Skeletal muscle cell (primary cell): ENCODE measurements at regions not wholly inside any gene's neighbourhood (a gene's known extent, or its start where the extent isn't known, plus 50 kb on each side); places are given as distances from the start of the nearest gene placed in this dataset.
"Not testable (repeated sequence)": the region's sequence is repeated elsewhere in the genome, so short reads cannot be mapped to it uniquely, and the experiment has no call there.

ENCODE experiments used
- DNase-seq: peaks from one replicate; pipeline ENCODE4 v3.0.0-alpha.2; 2010; ENCODE audit warnings: low read depth
- H3K4me3 ChIP-seq: 2 replicates; pipeline ENCODE4 v1.5.1; 2011; ENCODE audit warnings: low read depth, mild to moderate bottlenecking, control low read depth, low read length, moderate library complexity

DNA sequence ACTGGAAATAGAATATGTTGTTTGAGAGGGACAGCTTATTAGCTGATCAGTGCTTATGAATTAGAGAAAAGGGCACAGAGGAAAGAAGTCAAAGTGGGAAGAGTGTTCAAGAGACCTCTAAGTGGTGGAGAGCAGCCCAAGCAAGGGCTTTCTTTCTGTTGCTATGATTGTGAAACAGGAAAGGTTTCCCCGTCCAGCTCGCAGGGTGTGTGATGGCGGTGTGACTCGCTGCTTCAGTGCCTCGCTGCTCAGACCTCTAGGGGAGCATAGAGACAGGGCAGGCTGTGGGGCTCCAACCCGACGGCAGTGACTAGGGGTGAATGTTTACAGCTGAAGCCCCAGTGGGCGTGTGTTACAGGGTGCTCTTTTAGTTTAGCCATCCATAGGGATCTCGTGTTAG lies 166.5 kb upstream of the COPS8 start:
- peak; percentile 10 for DNase-seq
- no peak overlapping the region for H3K4me3 ChIP-seq

DNA sequence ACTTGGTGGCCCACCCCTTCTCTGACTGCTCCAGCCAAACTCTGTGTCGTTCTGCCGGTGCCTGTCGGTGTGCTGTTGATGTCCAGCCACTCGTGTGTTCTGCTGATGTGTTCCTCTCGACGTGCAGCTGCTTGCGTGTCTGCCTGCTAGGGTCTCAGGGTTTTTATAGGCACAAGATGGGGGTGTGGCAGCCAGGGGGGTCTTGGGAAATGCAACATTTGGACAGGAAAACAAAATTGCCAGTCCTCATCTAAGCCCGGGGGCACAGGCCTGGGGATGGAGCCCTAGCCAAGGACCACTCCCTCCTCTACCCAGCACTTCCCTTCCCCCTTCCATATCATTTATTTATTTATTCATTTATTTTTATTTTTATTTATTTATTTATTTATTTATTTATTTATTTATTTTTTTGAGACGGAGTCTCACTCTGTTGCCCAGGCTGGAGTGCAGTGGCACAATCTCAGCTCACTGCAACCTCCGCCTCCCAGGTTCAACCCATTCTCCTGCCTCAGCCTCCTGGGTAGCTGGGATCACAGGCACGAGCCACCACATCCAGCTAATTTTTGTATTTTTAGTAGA lies 165.8 kb upstream of the COPS8 start:
- DNase-seq, H3K4me3 ChIP-seq: not testable (repeated sequence)

DNA sequence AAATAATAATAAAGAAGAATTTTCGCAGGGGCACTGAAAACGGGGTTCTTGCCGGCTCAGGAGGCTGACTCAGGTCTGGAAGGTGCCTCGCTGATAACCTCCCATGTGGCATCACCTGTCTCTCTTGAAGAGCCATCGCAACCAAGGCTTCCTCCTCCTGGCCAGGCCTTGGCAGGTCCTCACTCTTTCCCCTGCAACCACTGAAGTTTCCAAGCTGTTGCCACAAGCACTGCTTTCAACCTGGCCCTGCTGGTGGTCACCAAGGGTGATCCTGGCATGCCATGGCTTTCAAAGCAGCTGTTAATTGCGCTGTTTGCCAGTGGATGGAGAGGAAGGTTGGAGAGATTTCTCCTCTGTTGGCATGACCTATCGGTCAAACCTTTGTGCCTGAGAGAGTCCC lies 163.6 kb upstream of the COPS8 start:
- no peak overlapping the region for H3K4me3 ChIP-seq
- no peak for DNase-seq

DNA sequence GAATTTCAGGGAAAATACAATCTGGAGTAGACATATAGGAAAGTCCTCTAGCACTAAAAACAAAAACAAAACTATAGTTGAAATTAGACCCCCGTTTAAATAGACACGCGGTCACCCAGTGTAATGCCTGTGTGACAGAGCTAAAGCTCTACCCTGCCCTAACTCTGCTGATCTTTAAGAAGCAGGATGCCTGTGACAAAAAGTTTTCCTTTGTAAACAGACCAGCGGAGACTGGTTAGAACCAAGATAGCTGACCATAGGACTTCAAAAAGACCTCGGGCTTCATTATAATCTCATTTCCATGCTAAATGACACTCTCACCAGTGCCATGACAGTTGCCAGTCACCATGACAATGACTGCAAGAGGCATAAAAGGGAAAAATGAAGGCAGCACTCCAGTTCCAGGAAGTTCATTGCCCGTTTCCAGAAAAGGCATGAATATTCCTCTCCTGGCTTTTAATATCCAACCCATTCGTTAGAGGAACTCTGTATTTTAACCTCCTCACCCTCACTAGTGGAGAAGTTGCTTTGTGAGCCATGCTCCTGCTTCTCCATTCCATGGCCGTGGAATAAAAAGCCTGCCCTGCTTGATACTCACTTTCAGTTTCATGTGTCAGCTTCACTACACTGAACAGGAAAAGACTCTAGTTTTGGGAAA lies 157.2 kb upstream of the COPS8 start:
- peak overlapping the region; percentile 23 for H3K4me3 ChIP-seq

DNA sequence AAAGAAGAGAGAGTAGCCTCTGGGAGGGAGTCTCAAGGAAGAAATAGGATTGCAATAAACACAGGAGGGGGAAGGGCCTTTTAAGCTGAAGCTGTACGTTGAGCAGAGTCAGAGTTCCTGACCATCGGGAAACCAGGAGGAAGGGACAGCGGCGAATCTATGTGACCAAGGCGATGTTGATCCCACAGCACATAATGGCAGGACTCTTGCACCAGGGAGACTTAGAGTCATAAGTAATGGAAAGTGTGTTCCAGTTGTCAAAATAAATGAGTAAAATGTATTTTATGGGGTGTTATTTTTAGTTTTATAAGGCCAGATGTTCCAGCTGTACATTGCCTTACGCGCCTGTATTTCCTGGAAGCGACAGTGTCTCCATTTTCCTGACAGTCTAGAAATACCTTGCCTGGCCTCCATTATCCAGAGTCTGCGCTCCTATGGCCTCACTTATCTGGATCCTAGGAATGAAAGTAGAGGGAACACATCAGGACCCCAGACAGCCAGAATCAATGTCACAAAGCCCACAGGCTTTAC lies 152.8 kb upstream of the COPS8 start:
- no peak for DNase-seq
- no peak overlapping the region for H3K4me3 ChIP-seq

More for the DNA sequence above, 157.2 kb upstream of the COPS8 start:
- no peak for DNase-seq

DNA sequence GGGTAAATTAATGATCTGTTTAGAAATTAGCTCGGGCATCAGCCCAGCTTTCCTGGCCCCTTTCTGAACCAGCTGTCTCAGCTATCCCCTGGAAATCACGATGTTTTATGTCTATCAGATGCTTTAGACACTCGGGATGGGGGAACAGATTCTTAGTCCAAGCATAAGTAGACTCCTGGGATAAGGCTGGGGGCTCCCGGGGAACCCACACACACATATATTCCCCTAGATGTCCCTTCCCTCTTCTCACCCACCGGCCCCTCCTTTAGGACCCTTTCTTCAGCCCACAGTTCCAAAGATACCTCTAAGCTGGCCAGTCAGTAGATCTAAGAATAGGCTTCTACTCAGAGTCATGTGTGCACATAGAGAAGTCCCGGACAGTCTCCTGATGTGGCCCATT lies 151.5 kb upstream of the COPS8 start:
- no peak overlapping the region for H3K4me3 ChIP-seq
- DNase-seq, result no peak

DNA sequence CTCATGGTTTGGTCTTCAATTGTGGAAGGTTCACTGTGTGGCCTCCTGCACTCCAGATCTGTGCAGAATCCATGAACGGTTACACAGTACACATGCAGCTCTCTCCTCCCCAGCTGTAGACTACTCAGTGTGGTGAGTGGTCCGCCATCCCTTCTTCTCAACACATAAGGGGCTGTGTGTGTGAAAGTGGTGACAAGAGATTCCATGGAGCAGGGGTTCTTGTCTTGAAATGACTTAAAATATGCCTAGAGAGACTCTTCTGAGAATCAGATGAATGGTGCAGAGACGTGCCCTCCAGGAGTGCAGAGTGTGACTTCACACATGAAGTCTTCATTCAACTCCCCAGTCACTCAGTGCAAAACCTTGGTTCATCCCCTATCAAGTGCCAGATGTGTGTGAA lies 151.0 kb upstream of the COPS8 start:
- no peak for DNase-seq
- H3K4me3 ChIP-seq, result no peak overlapping the region

DNA sequence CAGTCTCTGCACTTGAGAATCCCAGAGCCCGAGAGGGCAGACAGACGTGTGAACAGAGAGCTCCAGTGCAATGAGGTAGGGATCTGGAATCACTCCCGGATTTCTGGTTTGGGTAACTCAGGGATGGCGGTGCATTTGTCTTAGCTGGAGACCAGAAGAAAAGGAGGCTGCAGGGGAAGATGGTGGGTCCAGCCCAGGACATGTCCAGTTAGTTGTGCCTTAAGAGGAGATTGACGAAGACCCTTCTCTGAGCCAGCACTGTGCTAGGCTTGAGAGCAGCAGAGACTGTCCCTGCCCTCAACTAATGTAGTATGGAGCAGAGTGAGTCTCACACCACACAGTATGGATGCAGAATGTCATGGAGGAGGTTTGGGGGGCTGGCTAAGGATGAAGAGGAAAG lies 150.6 kb upstream of the COPS8 start:
- no peak for DNase-seq
- no peak overlapping the region for H3K4me3 ChIP-seq

DNA sequence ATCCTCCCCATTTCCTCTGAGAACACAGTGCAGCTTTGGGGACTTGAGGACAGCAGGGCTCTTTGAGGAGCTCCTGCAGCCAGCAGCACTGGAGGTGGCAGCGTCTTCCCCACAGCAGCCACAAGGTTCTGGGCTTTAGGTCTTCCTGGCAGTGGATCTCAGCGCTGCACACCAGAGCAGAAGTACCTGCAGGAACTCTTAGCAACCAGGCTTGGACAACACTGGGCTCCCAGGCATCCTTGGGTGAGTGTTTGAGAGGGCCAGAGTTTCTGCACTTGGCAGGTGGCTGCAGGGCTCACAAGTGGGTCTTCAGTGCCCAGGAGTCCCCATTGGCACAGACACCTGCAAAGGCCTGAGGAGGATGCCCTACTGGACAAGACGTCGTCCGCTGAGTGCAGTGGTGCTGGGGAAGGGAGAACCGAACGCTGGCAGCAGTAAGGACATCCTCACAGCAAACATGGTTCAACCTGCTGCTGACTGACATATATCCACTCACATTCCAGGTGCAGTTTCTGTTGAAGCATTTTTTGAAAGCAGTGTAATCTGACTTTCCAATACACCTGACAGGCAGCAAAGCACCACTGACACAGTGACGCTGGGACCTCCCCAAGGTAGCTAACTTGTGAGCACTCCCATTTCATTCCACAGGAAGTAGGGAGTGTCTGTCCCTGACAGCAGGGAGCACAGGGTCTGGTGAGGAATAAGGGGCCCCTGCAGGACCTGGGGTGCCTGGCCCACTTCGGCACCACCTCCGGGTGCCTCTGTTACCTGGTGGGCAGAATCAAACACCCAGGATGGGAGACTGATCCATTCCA lies 149.9 kb upstream of the COPS8 start:
- no peak for DNase-seq
- no peak overlapping the region for H3K4me3 ChIP-seq

DNA sequence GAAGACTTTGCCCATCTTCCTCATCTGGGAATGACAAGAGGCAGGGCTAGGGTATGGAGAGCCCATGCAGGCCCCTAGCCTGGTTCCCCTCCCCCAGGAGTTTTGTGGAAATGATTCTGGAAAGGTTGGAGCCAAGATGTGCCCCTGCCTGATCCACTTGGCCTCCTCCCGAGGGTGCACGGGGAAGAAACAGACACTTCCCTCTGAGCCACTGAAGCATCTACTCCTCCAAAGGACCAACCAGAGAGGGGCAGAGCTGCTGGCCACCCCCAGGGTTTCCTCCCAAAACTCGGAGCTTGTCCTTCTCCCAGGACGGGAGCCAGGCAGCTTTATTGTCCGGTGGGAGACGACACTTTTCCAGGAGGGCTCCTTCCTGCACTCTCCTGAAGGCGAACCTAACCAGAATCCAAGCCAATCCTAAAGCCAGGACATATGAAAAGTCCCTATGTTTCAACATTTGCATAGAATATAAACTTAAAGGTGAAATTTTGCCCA lies 149.2 kb upstream of the COPS8 start:
- DNase-seq, result no peak

DNA sequence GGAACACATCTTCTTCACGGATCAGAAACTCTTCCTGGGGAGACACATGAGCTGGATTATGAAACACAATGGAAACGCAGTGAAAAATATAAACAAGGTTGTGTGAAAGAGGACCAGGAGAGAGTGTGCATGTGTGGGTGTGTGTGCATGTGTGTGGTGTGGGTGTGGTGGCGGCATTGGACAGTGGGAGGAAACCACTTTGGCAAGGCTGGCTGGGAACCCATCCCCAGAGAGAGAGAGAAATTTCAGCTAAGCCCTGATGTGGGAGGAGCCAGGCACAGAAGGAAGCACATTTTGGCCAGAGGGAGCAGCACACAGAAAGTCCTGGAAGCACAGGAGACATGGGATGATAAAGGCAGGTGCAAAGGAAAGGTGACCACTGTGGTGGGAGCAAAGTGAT lies 147.6 kb upstream of the COPS8 start:
- H3K4me3 ChIP-seq, result no peak overlapping the region
- DNase-seq, result no peak

More for the DNA sequence above, 149.2 kb upstream of the COPS8 start:
- no peak overlapping the region for H3K4me3 ChIP-seq

DNA sequence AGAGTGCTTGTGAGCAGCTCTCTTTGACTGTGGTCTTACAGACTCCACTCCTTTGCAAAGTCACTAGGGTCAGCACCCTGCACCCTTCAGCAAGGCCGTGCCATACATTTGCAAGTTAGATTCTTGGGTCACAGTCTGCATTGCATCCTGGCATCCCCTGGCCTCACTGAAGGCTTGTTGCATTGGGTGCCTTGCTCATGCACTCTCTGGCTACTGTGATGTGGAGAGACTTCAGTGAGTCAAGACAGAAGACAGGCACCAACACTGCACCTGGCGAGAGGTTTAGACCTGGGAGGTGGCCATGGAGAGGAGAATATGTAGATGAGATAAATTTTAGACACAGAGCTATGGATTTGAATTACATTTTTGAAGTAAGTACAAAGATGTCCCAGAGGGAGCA lies 146.4 kb upstream of the COPS8 start:
- H3K4me3 ChIP-seq, result no peak overlapping the region

DNA sequence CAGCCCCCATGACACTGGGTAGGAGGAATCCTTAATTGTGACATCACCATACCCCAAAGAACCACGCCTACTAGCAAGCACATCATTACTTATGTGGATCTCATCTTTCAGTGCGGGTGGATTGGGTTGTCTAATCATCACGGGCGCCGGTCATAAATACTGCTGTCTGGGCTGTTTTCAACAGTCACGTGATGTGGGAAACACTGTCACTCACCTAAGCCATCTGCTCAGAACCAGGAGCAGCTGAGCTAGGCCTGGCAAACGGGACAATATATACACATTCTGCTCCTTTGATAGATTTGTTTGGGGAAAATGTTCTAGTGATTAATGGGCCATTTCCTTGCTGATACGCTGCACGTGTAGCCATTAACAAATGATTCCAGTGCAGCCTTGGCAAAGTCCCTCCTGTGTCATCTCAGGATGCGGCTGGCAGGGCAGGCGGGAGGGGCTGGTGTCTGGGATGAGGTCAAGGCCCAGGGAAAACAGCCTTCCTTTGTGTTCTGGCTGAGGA lies 145.9 kb upstream of the COPS8 start:
- peak; percentile 8 for DNase-seq
- no peak overlapping the region for H3K4me3 ChIP-seq

More for the DNA sequence above, 146.4 kb upstream of the COPS8 start:
- DNase-seq, result no peak

DNA sequence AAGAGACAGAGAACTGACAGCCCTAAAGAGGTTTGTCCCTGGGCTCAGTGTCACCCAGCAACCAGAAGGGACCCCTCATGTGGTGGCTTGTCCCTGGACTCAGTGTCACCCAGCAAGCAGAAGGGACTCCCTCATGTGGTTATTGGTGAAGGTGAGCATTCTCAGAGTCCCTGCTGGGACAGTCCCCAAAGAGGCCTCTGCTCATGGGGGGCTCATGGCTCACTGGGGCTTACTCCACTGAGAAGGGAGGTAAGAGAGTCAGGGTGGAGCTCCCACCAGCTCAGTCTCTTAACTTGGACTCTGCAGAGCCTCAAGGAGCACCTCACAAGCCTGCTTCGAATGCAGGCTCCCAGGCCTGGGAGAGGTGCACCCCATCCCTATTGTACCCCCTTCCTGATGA lies 145.2 kb upstream of the COPS8 start:
- no peak overlapping the region for H3K4me3 ChIP-seq
- DNase-seq, result no peak

DNA sequence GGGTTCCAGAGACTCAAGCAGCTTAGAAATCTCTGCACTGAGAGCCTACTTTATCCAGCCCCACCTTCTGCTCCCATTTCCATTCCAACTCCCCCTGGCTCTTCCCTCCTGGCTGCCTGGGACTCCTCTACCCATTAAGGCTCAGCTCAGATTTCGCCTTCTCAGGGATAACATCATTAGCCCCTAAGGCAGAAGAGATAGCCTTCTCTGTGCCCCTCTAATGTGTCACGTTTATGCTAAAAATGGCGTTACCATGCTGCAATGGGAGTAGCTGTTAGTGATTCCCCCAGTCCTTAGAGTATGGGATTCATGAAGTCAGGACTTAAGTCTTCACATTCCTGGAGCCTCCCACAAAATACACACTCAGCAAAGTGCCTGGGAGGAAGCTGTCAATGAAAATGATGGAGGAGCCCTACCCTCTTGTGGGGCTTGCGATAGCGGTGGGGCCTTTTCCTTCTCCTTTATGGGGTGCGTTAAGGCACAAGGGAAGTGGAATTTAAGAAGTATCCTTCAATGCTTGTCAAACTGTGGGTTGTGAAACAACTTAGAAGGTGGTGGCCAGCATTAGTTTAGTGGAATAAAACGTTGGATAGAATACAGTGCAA lies 144.7 kb upstream of the COPS8 start:
- DNase-seq, result no peak
- H3K4me3 ChIP-seq, result no peak overlapping the region

DNA sequence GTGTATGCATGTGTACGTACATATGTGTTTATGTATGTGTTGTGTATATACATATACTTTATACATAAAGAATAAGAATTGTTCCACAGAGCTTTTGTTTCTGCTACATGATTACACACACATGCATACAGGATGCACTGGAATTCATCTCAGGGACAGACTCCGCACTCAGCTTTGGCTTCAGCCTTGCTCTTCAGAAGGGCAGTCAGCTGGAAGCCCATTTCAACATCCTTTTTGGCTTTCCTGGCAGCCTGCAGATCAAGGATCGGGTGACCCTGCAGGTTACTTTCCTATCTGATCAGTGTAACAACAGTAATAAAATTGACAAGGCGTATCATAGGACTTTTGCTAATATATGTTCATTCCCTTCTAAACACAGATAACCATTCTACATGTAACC lies 144.1 kb upstream of the COPS8 start:
- no peak overlapping the region for H3K4me3 ChIP-seq
- no peak for DNase-seq

DNA sequence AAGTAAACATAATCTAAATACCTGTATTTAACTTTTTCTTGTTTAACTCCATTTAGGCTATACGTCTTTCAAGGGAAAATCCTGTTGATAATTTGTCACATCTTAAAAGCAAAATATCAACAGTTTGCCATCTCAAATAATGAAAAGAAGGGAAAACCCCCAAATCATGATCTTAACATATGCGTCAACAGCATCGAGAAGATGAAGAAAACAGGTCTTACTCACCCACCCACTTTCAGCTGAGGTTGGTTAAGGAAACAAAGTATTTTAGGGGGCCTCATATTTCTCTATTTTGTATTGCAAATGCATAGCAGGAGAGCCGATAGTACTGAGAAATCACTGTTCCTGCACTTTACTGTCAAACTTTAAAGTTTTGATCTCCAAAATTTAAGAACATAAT lies 143.1 kb upstream of the COPS8 start:
- no peak for DNase-seq
- no peak overlapping the region for H3K4me3 ChIP-seq

DNA sequence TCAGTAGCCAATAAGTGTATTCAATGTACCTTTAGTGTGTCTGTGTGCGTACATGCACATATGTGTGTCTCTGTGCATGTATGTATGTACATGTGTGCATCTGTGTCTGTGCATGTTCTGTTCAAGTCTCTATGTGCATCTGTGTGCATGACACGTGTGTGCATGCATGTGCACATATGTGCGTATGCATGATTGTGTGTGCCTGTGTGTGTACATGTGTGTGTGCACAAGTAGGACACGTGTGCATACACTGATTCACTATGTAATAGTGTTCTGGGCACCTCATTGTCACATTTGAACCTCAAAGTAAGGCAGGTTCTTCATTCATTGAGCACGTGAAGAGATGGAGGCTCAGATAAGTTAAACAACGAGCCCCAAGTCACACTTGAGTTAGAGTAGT lies 142.6 kb upstream of the COPS8 start:
- no peak overlapping the region for H3K4me3 ChIP-seq
- DNase-seq, result no peak

DNA sequence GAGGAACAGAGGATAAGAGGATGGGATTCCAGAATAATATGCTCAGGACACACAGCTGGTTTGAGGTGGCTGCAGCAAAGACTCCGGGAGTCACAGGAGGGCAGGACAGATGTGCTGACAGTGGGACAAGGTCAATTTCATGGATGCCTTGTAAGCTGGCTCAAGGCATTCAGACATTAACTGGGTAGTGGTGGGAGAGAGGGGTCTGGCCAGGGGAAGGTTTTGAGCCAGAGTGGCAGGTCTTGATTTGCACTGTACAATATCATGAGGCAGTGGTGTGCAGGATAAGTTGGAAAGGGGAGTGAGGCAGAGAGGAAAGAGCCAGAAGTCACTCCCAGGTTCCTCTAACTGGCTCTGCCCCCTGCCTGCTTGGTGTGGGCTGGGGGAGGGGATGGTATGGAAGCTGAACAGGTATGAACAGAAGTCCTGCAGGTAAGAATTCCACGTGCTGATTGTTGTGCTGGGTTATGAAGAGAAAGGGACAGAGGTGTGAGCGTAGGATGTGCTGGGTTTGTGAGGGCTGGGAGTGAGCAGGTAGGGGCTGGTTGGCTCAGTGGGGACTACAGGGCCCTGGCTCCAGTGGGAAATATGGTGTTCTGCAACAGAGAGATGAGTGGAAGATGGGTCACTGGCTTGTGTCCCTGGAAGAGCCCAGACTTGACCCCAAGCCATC lies 141.7 kb upstream of the COPS8 start:
- DNase-seq, result no peak
- H3K4me3 ChIP-seq, result no peak overlapping the region
